HUES48 (cell line): ENCODE measurements at regions not wholly inside any gene's neighbourhood (a gene's known extent, or its start where the extent isn't known, plus 50 kb on each side); places are given as distances from the start of the nearest gene placed in this dataset.
"Not testable (repeated sequence)": the region's sequence is repeated elsewhere in the genome, so short reads cannot be mapped to it uniquely, and the experiment has no call there.

ENCODE experiments used
- H3K27ac ChIP-seq: one replicate; pipeline ENCODE4 v1.7.0; 2013; ENCODE audit warnings: low read depth, low read length, inconsistent platforms
- H3K27me3 ChIP-seq: 2 replicates; pipeline ENCODE4 v1.6.1; 2013; ENCODE audit warnings: mild to moderate bottlenecking, low read length; ENCODE audit not compliant: control insufficient read depth, insufficient read depth
- H3K36me3 ChIP-seq: 2 replicates; pipeline ENCODE4 v1.6.1; 2013; ENCODE audit warnings: low read length; ENCODE audit not compliant: control insufficient read depth, insufficient read depth
- H3K4me1 ChIP-seq: 2 replicates; pipeline ENCODE4 v1.6.1; 2013; ENCODE audit warnings: mild to moderate bottlenecking, low read length; ENCODE audit not compliant: control insufficient read depth, insufficient read depth
- H3K4me3 ChIP-seq: 2 replicates; pipeline ENCODE4 v1.5.1; 2013; ENCODE audit warnings: mild to moderate bottlenecking, low read depth, low read length
- H3K9ac ChIP-seq: 2 replicates; pipeline ENCODE4 v1.6.1; 2013; ENCODE audit warnings: mild to moderate bottlenecking, low read depth, low read length, moderate library complexity
- H3K9me3 ChIP-seq: 2 replicates; pipeline ENCODE4 v1.6.1; 2013; ENCODE audit warnings: low read length; ENCODE audit not compliant: control insufficient read depth, insufficient read depth

DNA sequence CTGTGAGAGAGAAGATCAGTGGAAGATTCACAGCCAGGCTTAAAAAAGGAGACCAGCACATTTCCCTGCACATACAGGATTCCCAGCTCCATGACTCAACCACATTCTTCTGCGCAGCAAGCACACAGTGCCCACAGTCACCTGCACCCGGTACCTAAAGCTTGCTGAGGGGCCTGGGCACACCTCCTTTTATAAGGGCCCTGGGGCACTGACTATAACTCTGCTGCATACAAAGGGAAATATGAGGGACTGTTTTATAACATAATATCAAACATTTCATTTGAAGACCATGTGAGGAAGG lies 322.9 kb downstream of the DAD1 start:
- Histone ChIP-seq H3K36me3 (no peaks in the 10 kb centered on the region), H3K27me3 (no peaks in the 10 kb centered on the region), H3K27ac (peak overlapping the region; percentile 53), H3K4me3 (no peak overlapping the region), H3K4me1 (peaks cover 31% of the 10 kb centered on the region), H3K9me3 (no peaks in the 10 kb centered on the region), H3K9ac (no peak overlapping the region)

GRCh38 chr14:22265319-22266141 lies 323.5 kb downstream of the DAD1 start:
- H3K27ac ChIP-seq, result peak overlapping the region; percentile 53
- peaks cover 31% of the 10 kb centered on the region for H3K4me1 ChIP-seq
- no peaks in the 10 kb centered on the region for H3K9me3 ChIP-seq
- no peak overlapping the region for H3K4me3 ChIP-seq
- H3K9ac ChIP-seq, result no peak overlapping the region
- no peaks in the 10 kb centered on the region for H3K36me3 ChIP-seq
- H3K27me3 ChIP-seq, result no peaks in the 10 kb centered on the region

DNA sequence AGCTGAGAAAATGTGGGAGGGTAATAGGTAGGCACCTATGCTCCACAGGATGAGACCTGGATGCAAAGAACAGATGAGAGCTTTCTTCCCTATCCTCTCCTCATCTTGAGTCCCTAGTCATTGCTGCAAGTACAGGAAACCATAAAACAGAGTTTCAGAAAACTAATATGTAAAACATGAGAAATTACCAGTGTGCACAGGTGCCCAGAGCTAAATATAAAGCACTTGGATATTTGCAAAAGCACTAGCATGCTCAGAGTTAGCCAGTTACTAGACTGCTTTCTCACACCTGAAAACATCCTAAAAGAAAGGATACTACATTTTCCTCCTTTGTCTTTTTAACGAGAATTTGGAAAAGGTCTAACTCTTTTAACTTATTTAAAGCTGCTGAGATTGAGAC lies 324.3 kb downstream of the DAD1 start:
- H3K27me3 ChIP-seq, result no peaks in the 10 kb centered on the region
- H3K9me3 ChIP-seq, result no peaks in the 10 kb centered on the region
- no peak overlapping the region for H3K27ac ChIP-seq
- no peak overlapping the region for H3K9ac ChIP-seq
- no peaks in the 10 kb centered on the region for H3K36me3 ChIP-seq
- no peak overlapping the region for H3K4me3 ChIP-seq
- peaks cover 31% of the 10 kb centered on the region for H3K4me1 ChIP-seq

- H3K9ac ChIP-seq, result no peak overlapping the region
- peaks cover 31% of the 10 kb centered on the region for H3K4me1 ChIP-seq
- no peak overlapping the region for H3K27ac ChIP-seq
- H3K9me3 ChIP-seq, result no peaks in the 10 kb centered on the region
- no peaks in the 10 kb centered on the region for H3K27me3 ChIP-seq
- H3K4me3 ChIP-seq, result no peak overlapping the region
- no peaks in the 10 kb centered on the region for H3K36me3 ChIP-seq
These were observed 325.1 kb downstream of the DAD1 start for GRCh38 chr14:22263961-22264360.

DNA sequence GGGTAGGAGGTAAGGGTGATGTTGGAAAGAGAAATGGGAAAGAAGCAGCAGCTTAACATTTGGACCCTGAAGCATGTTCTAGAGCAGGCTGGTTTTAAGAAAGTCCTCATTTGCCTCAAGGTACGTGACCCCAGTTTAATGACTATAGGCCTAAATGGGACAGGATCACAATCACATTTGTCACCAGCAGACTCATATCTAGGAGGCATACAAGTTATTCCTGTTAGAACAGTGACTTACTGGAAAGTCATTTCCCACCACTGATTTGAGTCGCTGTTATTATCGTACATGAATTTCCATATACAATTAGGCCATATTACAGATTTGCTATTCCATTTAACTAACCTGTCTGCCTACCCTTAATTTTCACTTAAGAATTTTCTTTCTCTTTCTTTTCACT lies 326.1 kb downstream of the DAD1 start:
- peaks cover 31% of the 10 kb centered on the region for H3K4me1 ChIP-seq
- no peak overlapping the region for H3K27ac ChIP-seq
- no peak overlapping the region for H3K9ac ChIP-seq
- H3K36me3 ChIP-seq, result no peaks in the 10 kb centered on the region
- no peaks in the 10 kb centered on the region for H3K27me3 ChIP-seq
- H3K4me3 ChIP-seq, result no peak overlapping the region
- H3K9me3 ChIP-seq, result no peaks in the 10 kb centered on the region

- H3K4me1 ChIP-seq, result no peaks in the 10 kb centered on the region
- H3K27me3 ChIP-seq, result no peaks in the 10 kb centered on the region
- H3K27ac ChIP-seq, result no peak overlapping the region
- no peaks in the 10 kb centered on the region for H3K9me3 ChIP-seq
- H3K4me3 ChIP-seq, result no peak overlapping the region
- no peaks in the 10 kb centered on the region for H3K36me3 ChIP-seq
- H3K9ac ChIP-seq, result no peak overlapping the region
These were observed 333.7 kb downstream of the DAD1 start for GRCh38 chr14:22255017-22255950.

- Histone ChIP-seq H3K36me3 (no peaks in the 10 kb centered on the region), H3K27ac (no peak overlapping the region), H3K4me1 (no peaks in the 10 kb centered on the region), H3K4me3 (no peak overlapping the region), H3K27me3 (no peaks in the 10 kb centered on the region), H3K9me3 (no peaks in the 10 kb centered on the region), H3K9ac (no peak overlapping the region)
These were observed 336.3 kb downstream of the DAD1 start for GRCh38 chr14:22252686-22253085.

DNA sequence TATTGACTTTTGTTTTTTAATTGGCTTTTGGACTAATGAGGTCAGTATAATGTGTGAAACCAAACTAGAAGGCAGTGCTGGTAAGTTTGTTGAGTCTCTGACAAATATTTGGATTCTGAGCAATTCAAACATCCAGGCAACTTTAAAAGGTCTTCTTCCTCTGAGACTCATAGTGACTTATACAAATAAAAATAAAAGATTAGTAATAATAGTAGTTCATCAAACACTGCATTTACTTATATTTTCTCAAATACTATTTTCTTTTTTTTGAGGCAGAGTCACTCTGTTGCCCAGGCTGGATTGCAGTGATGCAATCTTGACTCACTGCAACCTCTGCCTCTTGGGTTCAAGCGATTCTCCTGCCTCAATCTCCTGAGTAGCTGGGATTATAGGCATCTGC lies 337.9 kb downstream of the DAD1 start:
- no peak overlapping the region for H3K27ac ChIP-seq
- H3K9me3 ChIP-seq, result no peaks in the 10 kb centered on the region
- no peak overlapping the region for H3K4me3 ChIP-seq
- H3K4me1 ChIP-seq, result no peaks in the 10 kb centered on the region
- no peak overlapping the region for H3K9ac ChIP-seq
- no peaks in the 10 kb centered on the region for H3K27me3 ChIP-seq
- no peaks in the 10 kb centered on the region for H3K36me3 ChIP-seq

- H3K4me1 ChIP-seq, result peaks cover 6% of the 10 kb centered on the region; the same call in 1 of the 2 replicates
- H3K36me3 ChIP-seq, result no peaks in the 10 kb centered on the region
- H3K9ac ChIP-seq, result no peak overlapping the region
- no peak overlapping the region for H3K4me3 ChIP-seq
- no peaks in the 10 kb centered on the region for H3K27me3 ChIP-seq
- no peak overlapping the region for H3K27ac ChIP-seq
- no peaks in the 10 kb centered on the region for H3K9me3 ChIP-seq
These were observed 339.3 kb downstream of the DAD1 start for GRCh38 chr14:22249770-22250169.

- Histone ChIP-seq H3K27ac (no peak overlapping the region), H3K4me3 (no peak overlapping the region)
These were observed 344.9 kb downstream of the DAD1 start for GRCh38 chr14:22243971-22244581.

GRCh38 chr14:22238320-22238719 lies 350.7 kb downstream of the DAD1 start:
- H3K27me3 ChIP-seq, H3K27ac ChIP-seq, H3K4me1 ChIP-seq, H3K4me3 ChIP-seq, H3K9ac ChIP-seq, H3K36me3 ChIP-seq: not testable (repeated sequence)
- H3K9me3 ChIP-seq, result peaks cover 11% of the 10 kb centered on the region

More at GRCh38 chr14:22243971-22244581, 344.9 kb downstream of the DAD1 start:
- H3K27me3 ChIP-seq, result no peaks in the 10 kb centered on the region
- H3K9me3 ChIP-seq, result 0 out of 2 replicates have a peak, but pooled peaks cover 5% of the 10 kb centered on the region
- H3K9ac ChIP-seq, result no peak overlapping the region
- no peaks in the 10 kb centered on the region for H3K36me3 ChIP-seq
- peaks cover 9% of the 10 kb centered on the region; the same call in 1 of the 2 replicates for H3K4me1 ChIP-seq
